CD4-positive, alpha-beta T cell (primary cell): ENCODE measurements at regions not wholly inside any gene's neighbourhood (a gene's known extent, or its start where the extent isn't known, plus 50 kb on each side); places are given as distances from the start of the nearest gene placed in this dataset.

Experiments used
- ATAC-seq: fragments of 200-7000 bp; cut with Tn5 transposase; one replicate; pipeline ENCODE4 v1.10.0; 2022; ENCODE audit warnings: mild to moderate bottlenecking; ENCODE audit not compliant: poor library complexity
- CTCF ChIA-PET: fragments of 350-600 bp; sonication (Branson Sonifier 250); formaldehyde crosslinking; loops from one replicate; lab custom pipeline; 2021; ENCODE audit warnings: antibody characterized with exemption, inconsistent platforms; lab: Charles Lee
- POLR2A ChIA-PET: fragments of 350-600 bp; sonication (Branson Sonifier 250); formaldehyde crosslinking; loops from one replicate; lab custom pipeline; 2021; ENCODE audit warnings: antibody characterized with exemption, inconsistent platforms; lab: Charles Lee
- DNase-seq, 14 experiments: peaks; one replicate each; pipeline ENCODE4 v3.0.0-alpha.2; 2013 to 2020; ENCODE audit warnings: mixed read lengths in 2 of 14
- H3K27ac ChIP-seq, 2 donors: one replicate each; pipeline versions ENCODE4 v1.5.1 to v1.7.0; 2013; ENCODE audit warnings: low read length in 2 of 2, low read depth in 1 of 2, mild to moderate bottlenecking in 1 of 2
- H3K27me3 ChIP-seq, 2 experiments: 1 replicate in 1 of 2; 2 replicates in 1 of 2; pipeline versions ENCODE4 v1.6.1 to v1.7.0; 2013; ENCODE audit warnings: low read length in 2 of 2, control low read depth in 1 of 2, mild to moderate bottlenecking in 1 of 2, moderate library complexity in 1 of 2; ENCODE audit not compliant: insufficient read depth in 2 of 2, control insufficient read depth in 1 of 2
- H3K36me3 ChIP-seq: one replicate; pipeline ENCODE4 v1.6.1; 2013; ENCODE audit warnings: low read length, control low read depth; ENCODE audit not compliant: insufficient read depth
- H3K4me1 ChIP-seq: one replicate; pipeline ENCODE4 v1.6.1; 2013; ENCODE audit warnings: low read length, control low read depth; ENCODE audit not compliant: insufficient read depth
- H3K4me3 ChIP-seq: one replicate; pipeline ENCODE4 v1.5.1; 2013; ENCODE audit warnings: mild to moderate bottlenecking, low read length, moderate library complexity
- H3K9me3 ChIP-seq, 2 experiments: 1 replicate in 1 of 2; 2 replicates in 1 of 2; pipeline versions ENCODE4 v1.6.1 to v1.7.0; 2013; ENCODE audit warnings: low read length in 2 of 2, mild to moderate bottlenecking in 2 of 2, control low read depth in 1 of 2, moderate library complexity in 1 of 2; ENCODE audit not compliant: control insufficient read depth in 1 of 2, insufficient read depth in 1 of 2
- H3K27ac Mint-ChIP-seq: one replicate; pipeline ENCODE4 v1.8.0; 2020; ENCODE audit warnings: mixed read lengths
- H3K27me3 Mint-ChIP-seq: one replicate; pipeline ENCODE4 v1.8.0; 2021; ENCODE audit warnings: mixed read lengths
- H3K36me3 Mint-ChIP-seq: one replicate; pipeline ENCODE4 v1.8.0; 2021; ENCODE audit warnings: low read depth, mixed read lengths
- H3K4me1 Mint-ChIP-seq: one replicate; pipeline ENCODE4 v1.8.0; 2021; ENCODE audit warnings: low read depth, mixed read lengths
- H3K4me3 Mint-ChIP-seq: one replicate; pipeline ENCODE4 v1.8.0; 2020; ENCODE audit warnings: mild to moderate bottlenecking, mixed read lengths
- H3K9me3 Mint-ChIP-seq: one replicate; pipeline ENCODE4 v1.8.0; 2020; ENCODE audit warnings: mixed read lengths
- CTCF ChIP-seq: fragments of 200-600 bp; IDR thresholded peaks from one replicate; pipeline ENCODE4 v1.8.0; 2022; ENCODE audit warnings: antibody characterized with exemption, mild to moderate bottlenecking
- intact Hi-C, 2 experiments: fragments of 100-400 bp; cut with DNase I in 1 of 2; cut with micrococcal nuclease in 1 of 2; formaldehyde crosslinking; loops; one replicate each; pipeline versions ENCODE4 v1.15.1 to v1.9.0; 2023 to 2025; cut with DNase I, micrococcal nuclease

GRCh38 chr16:61480250-61480649, 556.0 kb downstream of the CDH8 start:
- no peak for DNase-seq
- TF ChIP-seq CTCF = no peak
- no peak overlapping the region for H3K27ac Mint-ChIP-seq
- H3K4me1 ChIP-seq = no peaks in the 10 kb centered on the region
- ChIA-PET CTCF (no interaction called here), POLR2A (no interaction called here)
- H3K36me3 Mint-ChIP-seq = no peaks in the 10 kb centered on the region
- no peak overlapping the region for H3K27ac ChIP-seq
- intact Hi-C loops = no loop called here
- peaks cover 23% of the 10 kb centered on the region for H3K9me3 Mint-ChIP-seq
- no peaks in the 10 kb centered on the region for H3K4me1 Mint-ChIP-seq
- no peak overlapping the region for H3K4me3 Mint-ChIP-seq
- H3K4me3 ChIP-seq = no peak overlapping the region
- H3K27me3 ChIP-seq = no peaks in the 10 kb centered on the region
- H3K27me3 Mint-ChIP-seq = no peaks in the 10 kb centered on the region
- H3K36me3 ChIP-seq = no peaks in the 10 kb centered on the region
- no peak for ATAC-seq
- H3K9me3 ChIP-seq = peaks cover 0 to 1% of the 10 kb centered on the region in 2 experiments

GRCh38 chr16:61471737-61472136, 564.5 kb downstream of the CDH8 start:
- H3K4me1 ChIP-seq = no peaks in the 10 kb centered on the region
- no peak for ATAC-seq
- DNase-seq = no peak
- Mint-ChIP-seq H3K27ac (no peak overlapping the region), H3K36me3 (no peaks in the 10 kb centered on the region), H3K4me3 (no peak overlapping the region), H3K9me3 (peaks cover 26% of the 10 kb centered on the region), H3K4me1 (no peaks in the 10 kb centered on the region), H3K27me3 (no peaks in the 10 kb centered on the region)
- no peak overlapping the region for H3K27ac ChIP-seq
- no peak for TF ChIP-seq CTCF
- H3K9me3 ChIP-seq = peaks cover 8 to 14% of the 10 kb centered on the region in 2 experiments
- no peaks in the 10 kb centered on the region for H3K36me3 ChIP-seq
- intact Hi-C loops = no loop called here
- H3K4me3 ChIP-seq = no peak overlapping the region
- ChIA-PET CTCF (no interaction called here), POLR2A (no interaction called here)
- H3K27me3 ChIP-seq = no peaks in the 10 kb centered on the region

- no peaks in the 10 kb centered on the region for H3K36me3 Mint-ChIP-seq
- no peak for DNase-seq
Observed at GRCh38 chr16:61471023-61471422, 565.2 kb downstream of the CDH8 start.

More at GRCh38 chr16:61471023-61471422, 565.2 kb downstream of the CDH8 start:
- H3K4me3 Mint-ChIP-seq = no peak overlapping the region
- no peaks in the 10 kb centered on the region for H3K27me3 Mint-ChIP-seq
- Histone ChIP-seq H3K36me3 (no peaks in the 10 kb centered on the region), H3K27ac (no peak overlapping the region), H3K27me3 (no peaks in the 10 kb centered on the region), H3K4me3 (no peak overlapping the region), H3K9me3 (peaks cover 8 to 15% of the 10 kb centered on the region in 2 experiments), H3K4me1 (no peaks in the 10 kb centered on the region)
- no peak overlapping the region for H3K27ac Mint-ChIP-seq
- no peak for TF ChIP-seq CTCF
- peaks cover 24% of the 10 kb centered on the region for H3K9me3 Mint-ChIP-seq
- POLR2A ChIA-PET = no interaction called here
- H3K4me1 Mint-ChIP-seq = no peaks in the 10 kb centered on the region
- CTCF ChIA-PET = no interaction called here
- intact Hi-C loops = no loop called here
- no peak for ATAC-seq
